Keratinocyte (primary cell): ENCODE measurements at regions not wholly inside any gene's neighbourhood (a gene's known extent, or its start where the extent isn't known, plus 50 kb on each side); places are given as distances from the start of the nearest gene placed in this dataset.

Experiments used
- DNase-seq: peaks from one replicate; pipeline ENCODE4 v3.0.0-alpha.2; 2011; ENCODE audit warnings: low read depth, missing footprints, low spot score
- FAIRE-seq: peaks from 2 replicates; lab custom pipeline; 2011; peaks lifted over from hg19 to GRCh38; lab: Jason Lieb, UNC
- H2AFZ ChIP-seq: 2 replicates; pipeline ENCODE4 v1.6.0; 2012; ENCODE audit warnings: low read length, control low read depth, inconsistent platforms; ENCODE audit not compliant: control insufficient read depth
- H3K27ac ChIP-seq: 2 replicates; pipeline ENCODE4 v1.5.1; 2011; ENCODE audit warnings: low read length; ENCODE audit not compliant: control insufficient read depth, insufficient read depth
- H3K27me3 ChIP-seq: 3 replicates; pipeline ENCODE4 v1.6.0; 2011; ENCODE audit warnings: low read length; ENCODE audit not compliant: control insufficient read depth, insufficient read depth; ENCODE audit errors: extremely low read depth
- H3K36me3 ChIP-seq, 2 experiments: 2 replicates in 1 of 2; 3 replicates in 1 of 2; pipeline ENCODE4 v1.5.1; 2011; ENCODE audit warnings: low read length in 2 of 2, mild to moderate bottlenecking in 1 of 2; ENCODE audit not compliant: control insufficient read depth in 2 of 2, insufficient read depth in 2 of 2; ENCODE audit errors: extremely low read depth in 1 of 2
- H3K4me1 ChIP-seq: 3 replicates; pipeline ENCODE4 v1.5.1; 2011; ENCODE audit warnings: low read length; ENCODE audit not compliant: control insufficient read depth, insufficient read depth; ENCODE audit errors: extremely low read depth
- H3K4me2 ChIP-seq: 3 replicates; pipeline ENCODE4 v1.6.0; 2011; ENCODE audit warnings: low read depth, low read length; ENCODE audit not compliant: control insufficient read depth, insufficient read depth; ENCODE audit errors: extremely low read depth
- H3K4me3 ChIP-seq, 3 experiments: fragments of 200-600 bp in 1 of 3; sonication (generic) in 1 of 3; 2 replicates in 2 of 3; 3 replicates in 1 of 3; pipeline ENCODE4 v1.5.1; 2011 to 2016; ENCODE audit warnings: low read length in 3 of 3, mild to moderate bottlenecking in 3 of 3, control low read depth in 2 of 3, inconsistent platforms in 1 of 3, low read depth in 1 of 3, mixed read lengths in 1 of 3, mixed run types in 1 of 3, moderate library complexity in 1 of 3; ENCODE audit not compliant: control insufficient read depth in 2 of 3, insufficient read depth in 2 of 3; ENCODE audit errors: extremely low read depth in 1 of 3
- H3K79me2 ChIP-seq: 2 replicates; pipeline ENCODE4 v1.6.0; 2012; ENCODE audit warnings: low read length; ENCODE audit not compliant: control insufficient read depth, insufficient read depth
- H3K9ac ChIP-seq: 3 replicates; pipeline ENCODE4 v1.6.0; 2011; ENCODE audit warnings: low read length; ENCODE audit not compliant: control insufficient read depth, insufficient read depth; ENCODE audit errors: extremely low read depth
- H3K9me1 ChIP-seq: 3 replicates; pipeline ENCODE4 v1.6.0; 2011; ENCODE audit warnings: low read length; ENCODE audit not compliant: control insufficient read depth, insufficient read depth; ENCODE audit errors: extremely low read depth
- H3K9me3 ChIP-seq: 2 replicates; pipeline ENCODE4 v1.5.1; 2012; ENCODE audit warnings: low read depth, low read length; ENCODE audit not compliant: control insufficient read depth
- H4K20me1 ChIP-seq: 3 replicates; pipeline ENCODE4 v1.6.0; 2011; ENCODE audit warnings: low read length; ENCODE audit not compliant: control insufficient read depth, insufficient read depth; ENCODE audit errors: extremely low read depth
- EZH2 ChIP-seq: IDR thresholded peaks from one replicate; pipeline ENCODE4 v1.6.1; 2012; ENCODE audit warnings: inconsistent platforms, mild to moderate bottlenecking, low read length, moderate library complexity
- dilution Hi-C: fragments of 300-500 bp; cut with MboI; formaldehyde crosslinking; loops from one replicate; pipeline ENCODE4 v1.7.0; 2020; ENCODE audit warnings: low sequenced_read_pairs; ENCODE audit not compliant: extremely low pct_ligation_motif_present
- TF ChIP-seq, protein P1 (sequence below), 3 experiments: IDR thresholded peaks in 1 of 3; conservative IDR thresholded peaks in 1 of 3; optimal IDR thresholded peaks in 1 of 3; 2 replicates in 2 of 3; 3 replicates in 1 of 3; pipeline versions ENCODE3 to v1.5.1; 2011; ENCODE audit warnings: low read length in 3 of 3, mild to moderate bottlenecking in 3 of 3, moderate library complexity in 2 of 3, control low read depth in 1 of 3, inconsistent platforms in 1 of 3; ENCODE audit not compliant: insufficient read depth in 2 of 3; ENCODE audit errors: extremely low read depth in 1 of 3

DNA sequence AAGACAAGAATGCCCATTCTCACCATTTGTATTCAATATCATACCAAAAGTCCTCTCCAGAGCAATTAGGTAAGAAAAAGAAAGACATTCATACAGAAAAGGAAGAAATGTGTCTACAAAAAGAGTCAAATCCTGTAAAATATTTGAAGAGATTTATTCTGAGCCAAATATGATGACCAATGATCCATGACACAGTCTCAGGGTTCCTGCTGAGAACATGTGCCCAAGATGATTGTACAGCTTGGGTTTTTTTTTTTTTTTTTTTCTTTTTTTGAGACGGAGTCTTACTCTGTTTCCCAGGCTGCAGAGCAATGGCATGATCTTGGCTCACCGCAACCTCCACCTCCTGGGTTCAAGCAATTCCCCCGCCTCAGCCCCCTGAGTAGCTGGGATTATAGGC is 296.2 kb downstream of the C12orf75 start:
- Histone ChIP-seq H3K27ac (no peak overlapping the region), H3K27me3 (no peaks in the 10 kb centered on the region), H3K4me2 (no peak overlapping the region), H3K4me3 (no peak overlapping the region), H2AFZ (no peak overlapping the region), H3K9me3 (no peaks in the 10 kb centered on the region), H3K36me3 (no peaks in the 10 kb centered on the region), H3K9ac (no peak overlapping the region), H3K9me1 (no peaks in the 10 kb centered on the region), H3K4me1 (no peaks in the 10 kb centered on the region), H3K79me2 (no peaks in the 10 kb centered on the region), H4K20me1 (no peaks in the 10 kb centered on the region)
- DNase-seq (no peak), FAIRE-seq (no peak)
- no peak for TF ChIP-seq EZH2
- TF ChIP-seq, protein P1, sequence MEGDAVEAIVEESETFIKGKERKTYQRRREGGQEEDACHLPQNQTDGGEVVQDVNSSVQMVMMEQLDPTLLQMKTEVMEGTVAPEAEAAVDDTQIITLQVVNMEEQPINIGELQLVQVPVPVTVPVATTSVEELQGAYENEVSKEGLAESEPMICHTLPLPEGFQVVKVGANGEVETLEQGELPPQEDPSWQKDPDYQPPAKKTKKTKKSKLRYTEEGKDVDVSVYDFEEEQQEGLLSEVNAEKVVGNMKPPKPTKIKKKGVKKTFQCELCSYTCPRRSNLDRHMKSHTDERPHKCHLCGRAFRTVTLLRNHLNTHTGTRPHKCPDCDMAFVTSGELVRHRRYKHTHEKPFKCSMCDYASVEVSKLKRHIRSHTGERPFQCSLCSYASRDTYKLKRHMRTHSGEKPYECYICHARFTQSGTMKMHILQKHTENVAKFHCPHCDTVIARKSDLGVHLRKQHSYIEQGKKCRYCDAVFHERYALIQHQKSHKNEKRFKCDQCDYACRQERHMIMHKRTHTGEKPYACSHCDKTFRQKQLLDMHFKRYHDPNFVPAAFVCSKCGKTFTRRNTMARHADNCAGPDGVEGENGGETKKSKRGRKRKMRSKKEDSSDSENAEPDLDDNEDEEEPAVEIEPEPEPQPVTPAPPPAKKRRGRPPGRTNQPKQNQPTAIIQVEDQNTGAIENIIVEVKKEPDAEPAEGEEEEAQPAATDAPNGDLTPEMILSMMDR (optimal IDR thresholded peaks at IDR 0.05 in 1 of 3, IDR thresholded peaks at IDR 0.05 in 1 of 3, conservative IDR thresholded peaks at IDR 0.05 in 1 of 3; ENCODE audit: extremely low read depth in 1 of 3, insufficient read depth in 2 of 3, low read length in 3 of 3) = no peak
- dilution Hi-C loops = no loop called here

DNA sequence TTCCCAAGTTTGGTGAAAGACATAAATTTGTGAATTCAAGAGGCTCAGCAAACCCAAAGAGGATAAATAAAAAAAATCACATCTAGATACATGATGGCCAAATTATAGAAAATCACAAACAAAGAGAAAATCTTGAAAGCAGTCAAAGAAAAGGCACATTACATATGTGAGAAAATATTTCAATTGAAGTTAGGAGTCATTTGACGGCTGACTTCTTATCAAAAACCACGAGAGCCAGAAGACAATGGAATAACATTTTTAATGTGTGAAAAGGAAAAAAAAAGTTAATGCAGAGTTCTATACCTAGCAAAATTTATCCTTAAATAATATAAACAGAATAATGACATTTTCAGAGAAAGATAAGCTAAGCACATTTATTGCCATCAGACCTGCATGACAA is 307.0 kb downstream of the C12orf75 start:
- Histone ChIP-seq H4K20me1 (no peaks in the 10 kb centered on the region), H3K79me2 (no peaks in the 10 kb centered on the region), H3K4me1 (no peaks in the 10 kb centered on the region), H3K9ac (no peak overlapping the region), H2AFZ (no peak overlapping the region), H3K27ac (no peak overlapping the region), H3K9me1 (no peaks in the 10 kb centered on the region), H3K9me3 (no peaks in the 10 kb centered on the region), H3K4me3 (no peak overlapping the region), H3K27me3 (no peaks in the 10 kb centered on the region), H3K36me3 (no peaks in the 10 kb centered on the region), H3K4me2 (no peak overlapping the region)
- DNase-seq (no peak), FAIRE-seq (no peak)
- TF ChIP-seq EZH2 = no peak
- TF ChIP-seq, protein P1 (optimal IDR thresholded peaks at IDR 0.05 in 1 of 3, IDR thresholded peaks at IDR 0.05 in 1 of 3, conservative IDR thresholded peaks at IDR 0.05 in 1 of 3; ENCODE audit: extremely low read depth in 1 of 3, insufficient read depth in 2 of 3, low read length in 3 of 3) = no peak
- dilution Hi-C loops = no loop called here
